HG03565 (cell line): ENCODE measurements at regions not wholly inside any gene's neighbourhood (a gene's known extent, or its start where the extent isn't known, plus 50 kb on each side); places are given as distances from the start of the nearest gene placed in this dataset.

Experiments used
- ATAC-seq: cut with Tn5 transposase; IDR thresholded peaks from one replicate; pipeline ENCODE4 v1.9.1; 2021; ENCODE audit warnings: mild to moderate bottlenecking, moderate library complexity; ENCODE audit not compliant: unreplicated experiment

DNA sequence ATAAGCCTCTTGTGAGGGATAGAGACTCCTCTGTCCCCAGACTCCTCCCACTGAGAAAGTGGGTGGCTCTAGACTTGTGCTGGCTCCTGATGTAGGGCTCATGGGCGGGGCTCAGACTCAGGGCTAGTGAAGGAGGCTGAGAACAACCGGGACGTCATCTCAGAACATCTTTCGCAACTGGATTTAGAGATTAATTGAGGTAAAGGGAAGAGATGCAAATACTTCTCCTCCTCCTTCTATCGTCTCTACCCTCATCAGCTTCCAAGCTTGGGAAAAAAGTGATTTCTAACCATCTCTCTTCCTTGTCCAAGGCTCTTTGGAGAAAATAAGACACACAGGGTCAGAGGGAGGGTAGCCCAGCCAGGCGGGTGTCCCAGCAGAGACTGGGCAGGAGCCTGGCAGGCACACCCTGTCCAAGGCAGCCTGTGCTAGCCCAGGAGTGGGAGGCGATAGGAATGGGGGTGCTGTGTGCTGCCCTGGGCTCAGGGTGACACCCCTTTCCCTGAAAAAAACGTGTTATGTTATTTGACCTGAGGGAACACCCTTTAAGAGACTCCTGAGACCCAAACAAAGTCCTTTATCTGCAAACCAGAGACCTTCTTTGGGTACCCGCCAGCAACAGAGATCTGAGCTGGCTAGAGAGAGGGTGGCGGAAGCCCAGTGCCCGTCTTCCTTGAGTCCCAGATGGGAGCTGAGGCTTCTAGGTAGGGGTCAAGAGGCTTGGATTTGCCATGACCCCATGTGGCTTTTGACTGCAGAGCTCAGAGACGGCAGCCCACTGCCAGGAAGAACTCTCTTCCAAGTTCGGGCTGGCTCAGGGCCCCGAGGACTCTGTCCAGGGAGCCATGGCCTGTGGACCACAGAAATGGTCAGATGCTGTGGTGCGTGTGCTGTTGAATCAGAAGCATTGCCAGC lies 160.9 kb downstream of the ADAMTS15 start:
- no peak for ATAC-seq

DNA sequence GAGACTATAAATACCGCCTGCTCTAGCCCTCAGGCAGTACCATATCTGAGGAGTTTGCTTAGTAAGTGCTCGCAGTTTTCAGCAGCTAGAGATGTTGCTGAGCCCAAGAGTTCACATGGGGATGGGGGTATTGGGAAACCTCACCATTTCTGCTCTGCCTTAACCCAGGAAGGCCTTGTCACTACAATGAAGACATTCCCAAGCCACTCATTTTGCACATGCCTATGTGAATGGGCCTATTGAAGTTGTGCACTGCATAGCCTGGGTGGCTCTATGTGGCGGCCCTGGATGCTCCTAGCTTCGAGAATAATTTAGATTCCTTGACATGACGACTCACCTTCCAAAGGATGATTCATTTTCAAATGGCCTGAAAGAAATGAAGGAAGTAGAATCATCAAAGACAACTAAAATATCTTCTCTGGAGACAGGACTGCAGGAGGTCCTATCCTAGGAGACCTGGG lies 163.4 kb downstream of the ADAMTS15 start:
- no peak for ATAC-seq

DNA sequence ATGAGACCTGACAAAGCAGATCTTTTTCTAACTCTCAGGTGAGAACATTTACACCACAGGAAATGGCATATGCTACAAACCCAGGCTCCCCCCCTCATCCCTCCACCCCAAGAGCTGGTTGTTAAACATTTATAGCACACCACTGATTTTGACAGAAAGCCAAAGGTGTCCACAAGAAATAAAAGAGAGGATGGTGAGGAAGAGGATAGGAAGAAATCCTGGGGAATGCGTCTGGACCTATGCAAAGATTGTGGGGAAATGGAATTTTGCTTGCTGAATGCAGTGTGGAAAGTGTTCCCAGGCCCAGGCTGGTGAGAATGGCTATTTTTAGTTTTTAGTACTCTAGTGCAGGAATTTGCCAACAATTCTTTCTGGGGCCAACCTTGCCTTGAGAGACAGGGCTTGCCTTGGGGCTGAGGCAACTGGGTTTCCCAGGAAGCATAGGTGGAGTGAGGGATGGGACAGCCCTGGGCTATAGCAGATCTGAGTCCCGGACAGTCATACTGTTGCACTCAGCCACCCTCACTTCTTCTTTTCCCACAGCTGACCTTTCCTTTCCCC lies 163.9 kb downstream of the ADAMTS15 start:
- no peak for ATAC-seq

DNA sequence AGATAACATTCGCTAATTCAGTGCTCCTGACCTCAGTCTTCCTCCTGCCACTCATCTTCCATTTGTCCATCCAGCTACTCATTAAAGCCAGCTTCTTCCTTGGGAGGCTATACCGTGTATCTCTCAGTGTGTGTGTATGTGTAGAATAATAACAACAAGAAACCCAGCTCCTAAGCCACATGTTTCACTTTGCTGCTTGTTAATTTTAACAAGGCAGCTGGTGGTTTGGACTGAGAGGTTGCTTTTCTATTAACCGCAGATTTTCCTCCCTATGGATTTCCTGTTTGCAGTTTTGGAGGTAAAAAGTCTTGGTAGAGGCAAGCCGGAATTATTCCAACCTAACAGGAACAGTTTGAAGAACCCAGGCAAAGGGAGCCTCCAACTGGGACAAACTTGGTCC lies 165.0 kb downstream of the ADAMTS15 start:
- no peak for ATAC-seq

DNA sequence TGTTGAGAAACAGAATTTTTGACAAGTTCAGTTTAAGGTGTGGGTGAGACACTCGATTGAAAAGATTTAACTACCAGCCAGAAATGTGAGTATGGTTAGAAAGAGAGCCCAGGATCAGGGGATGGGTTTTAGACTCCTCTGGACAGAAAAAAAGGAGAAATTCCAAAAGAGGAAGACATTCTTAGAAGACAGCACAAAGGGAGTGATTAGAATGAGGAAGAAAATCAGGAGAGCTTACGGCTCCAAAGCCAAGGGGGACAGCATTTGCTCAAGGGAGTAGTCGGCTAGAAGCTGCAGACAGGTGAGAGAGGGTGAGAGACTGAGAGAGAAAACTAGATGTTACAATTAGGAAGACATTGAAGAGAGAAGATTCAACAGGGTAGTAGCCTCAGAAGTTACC lies 166.1 kb downstream of the ADAMTS15 start:
- no peak for ATAC-seq

DNA sequence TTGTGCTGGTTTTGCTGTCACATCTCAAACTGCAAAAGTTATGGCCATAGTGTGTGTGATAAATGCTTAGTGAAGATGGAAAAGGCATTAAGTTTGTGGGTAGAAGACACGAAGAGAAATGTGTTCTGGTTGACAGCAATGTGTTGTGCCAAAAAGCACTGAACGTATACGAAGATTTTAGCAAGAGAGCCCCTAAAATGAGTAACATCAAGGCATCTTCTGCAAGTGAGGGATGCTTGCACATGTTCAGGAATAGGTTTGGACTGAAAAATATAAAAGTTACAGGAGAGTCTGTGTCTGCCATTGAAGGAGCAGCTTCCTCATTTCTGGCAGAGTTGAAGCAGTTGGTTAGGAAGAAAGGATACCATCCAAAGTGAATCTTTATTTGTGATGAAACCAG lies 167.1 kb downstream of the ADAMTS15 start:
- no peak for ATAC-seq

DNA sequence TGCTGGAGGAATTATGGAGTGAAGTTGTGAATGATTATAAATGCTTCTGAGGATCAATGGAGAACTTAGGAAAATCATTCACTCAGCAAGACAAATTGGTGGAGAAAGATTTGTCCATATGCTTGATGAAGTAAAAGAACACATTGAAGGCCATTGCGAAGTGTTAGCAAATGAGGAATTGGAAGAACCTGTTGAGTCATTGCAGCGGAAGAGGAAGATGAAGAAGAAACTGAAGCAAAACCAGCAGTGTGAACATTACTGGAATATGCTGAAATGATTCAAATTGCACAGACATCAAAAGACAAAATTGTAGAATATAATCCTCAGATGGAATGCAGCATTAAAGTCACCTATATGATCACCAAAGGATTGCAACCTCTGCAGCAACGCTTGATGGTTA lies 168.1 kb downstream of the ADAMTS15 start:
- no peak for ATAC-seq

DNA sequence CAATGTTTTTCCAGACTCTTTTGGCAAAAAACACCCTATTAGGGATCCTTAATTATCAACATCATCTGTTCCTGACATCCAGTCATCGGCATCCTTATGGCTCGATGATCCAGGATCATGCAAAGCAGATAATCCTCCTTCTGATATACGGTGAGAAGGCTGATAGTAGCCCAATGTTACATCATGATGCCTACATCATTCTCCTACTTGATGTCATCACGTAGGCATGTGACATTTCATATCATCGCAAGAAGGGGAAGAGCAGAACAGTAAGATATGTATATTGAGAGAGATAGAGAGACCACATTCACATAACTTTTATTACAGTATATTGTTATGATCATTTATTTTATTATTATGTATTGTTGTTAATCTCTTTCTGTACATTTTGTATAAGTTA lies 168.6 kb downstream of the ADAMTS15 start:
- ATAC-seq = no peak

DNA sequence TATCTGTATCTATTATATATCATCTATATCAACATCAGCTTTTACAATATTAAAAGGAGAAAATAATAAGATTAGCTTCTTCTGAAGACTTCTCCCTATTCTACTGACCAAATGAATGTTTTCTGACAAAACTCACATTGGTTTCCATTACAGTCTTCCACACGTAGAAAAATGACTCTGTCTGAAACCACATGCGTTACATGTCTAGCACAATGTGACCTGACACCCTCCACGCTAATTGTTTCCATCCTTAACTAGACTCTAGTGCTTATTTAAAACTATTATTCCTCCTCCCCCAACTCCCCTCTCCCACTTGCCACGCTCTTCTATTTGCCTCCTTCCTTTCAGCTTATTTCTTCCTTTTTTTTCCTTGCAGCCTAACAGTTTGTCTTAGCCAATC lies 172.1 kb downstream of the ADAMTS15 start:
- no peak for ATAC-seq

DNA sequence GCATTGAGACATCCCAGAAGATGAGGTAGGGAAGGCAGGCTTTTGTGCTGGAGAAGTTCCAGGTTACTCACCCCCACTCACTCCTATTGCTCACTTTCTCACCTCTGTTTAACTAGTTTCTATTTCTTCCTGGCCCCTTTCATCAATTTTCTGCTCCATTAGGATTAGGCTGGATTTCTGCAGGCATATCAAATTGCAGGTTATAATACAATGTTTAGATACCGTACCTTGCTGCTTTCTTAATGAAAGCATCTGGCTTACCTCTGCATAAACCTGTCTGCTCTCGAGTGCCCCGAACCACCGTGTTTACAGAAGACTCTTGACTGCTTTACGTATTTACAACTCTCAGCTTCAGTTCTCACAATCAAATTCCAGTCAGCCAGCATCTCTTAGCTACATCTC lies 173.7 kb downstream of the ADAMTS15 start:
- no peak for ATAC-seq

DNA sequence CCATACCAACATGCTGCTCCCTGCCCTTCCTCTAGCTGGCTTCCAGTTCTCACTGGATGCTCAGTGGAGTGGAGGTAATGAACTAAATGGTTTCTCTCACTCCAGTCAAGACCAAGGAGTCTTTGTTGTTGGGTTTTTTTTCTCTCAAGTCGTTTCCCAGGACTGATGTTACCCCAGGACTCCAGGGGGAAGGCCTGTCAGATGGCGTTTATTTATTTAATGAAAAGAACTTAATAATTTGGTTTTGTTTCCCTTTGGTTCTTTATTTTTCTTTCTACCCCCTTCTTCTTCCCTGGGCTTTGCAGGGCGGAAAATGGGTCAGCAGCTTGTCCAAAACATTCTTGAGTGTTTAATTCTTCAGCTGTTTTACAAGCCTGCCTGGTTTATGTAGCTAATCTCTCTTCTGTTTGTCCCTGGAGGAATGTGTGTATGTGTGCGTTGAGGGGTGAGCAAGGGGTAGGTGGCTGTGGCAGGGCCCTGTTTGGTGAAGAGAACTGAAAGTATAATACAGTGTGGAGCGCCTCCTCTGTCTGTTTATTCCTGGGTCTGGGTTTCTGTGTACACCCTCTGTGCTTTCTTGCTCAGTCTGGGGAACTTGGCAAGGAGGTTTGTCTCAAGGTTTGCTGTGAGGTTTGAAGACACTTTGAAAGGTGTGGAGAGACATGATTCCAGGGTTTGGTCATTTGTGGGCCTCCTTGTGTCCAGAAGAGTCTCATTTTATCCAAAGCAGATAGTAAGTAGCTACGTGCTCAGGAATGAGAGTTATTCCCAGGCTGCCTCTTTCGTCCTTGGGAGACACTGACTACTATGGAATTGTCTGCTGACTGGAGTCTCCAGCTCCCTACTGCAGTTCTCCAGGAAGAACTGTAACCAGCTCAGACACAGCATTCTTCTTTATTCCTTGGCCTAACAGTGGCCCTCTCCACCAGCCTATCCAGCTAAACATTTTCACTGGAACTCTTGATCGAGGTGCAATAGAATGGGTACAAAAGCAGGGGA lies 175.5 kb downstream of the ADAMTS15 start:
- ATAC-seq = no peak

DNA sequence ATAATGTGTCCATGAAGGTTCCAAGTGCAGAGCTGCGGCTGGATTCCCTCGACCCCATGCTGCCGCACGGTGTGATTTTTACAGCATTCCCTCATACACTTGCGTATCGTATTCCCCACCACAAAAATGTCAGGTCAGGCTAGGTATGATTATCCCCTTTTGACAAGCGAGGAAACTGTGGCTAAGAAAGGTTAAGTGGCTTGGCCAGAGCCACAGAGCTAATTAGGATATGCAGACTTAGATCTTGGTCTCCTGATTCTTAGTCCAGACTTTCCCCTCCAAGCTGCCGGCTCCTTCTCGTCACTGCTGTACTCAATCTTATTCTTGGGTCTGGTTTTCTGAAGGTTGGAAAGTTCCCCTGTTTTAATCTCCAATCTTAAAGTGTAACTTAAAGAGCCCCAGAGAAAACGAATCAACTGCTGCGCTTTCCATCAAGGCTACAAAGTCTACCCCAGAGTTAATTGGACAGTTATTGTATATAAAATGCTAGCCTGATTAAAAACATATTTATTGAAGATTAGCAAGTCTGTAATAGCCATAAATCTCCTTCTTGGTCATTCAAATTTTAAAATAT lies 176.6 kb downstream of the ADAMTS15 start:
- ATAC-seq = no peak

DNA sequence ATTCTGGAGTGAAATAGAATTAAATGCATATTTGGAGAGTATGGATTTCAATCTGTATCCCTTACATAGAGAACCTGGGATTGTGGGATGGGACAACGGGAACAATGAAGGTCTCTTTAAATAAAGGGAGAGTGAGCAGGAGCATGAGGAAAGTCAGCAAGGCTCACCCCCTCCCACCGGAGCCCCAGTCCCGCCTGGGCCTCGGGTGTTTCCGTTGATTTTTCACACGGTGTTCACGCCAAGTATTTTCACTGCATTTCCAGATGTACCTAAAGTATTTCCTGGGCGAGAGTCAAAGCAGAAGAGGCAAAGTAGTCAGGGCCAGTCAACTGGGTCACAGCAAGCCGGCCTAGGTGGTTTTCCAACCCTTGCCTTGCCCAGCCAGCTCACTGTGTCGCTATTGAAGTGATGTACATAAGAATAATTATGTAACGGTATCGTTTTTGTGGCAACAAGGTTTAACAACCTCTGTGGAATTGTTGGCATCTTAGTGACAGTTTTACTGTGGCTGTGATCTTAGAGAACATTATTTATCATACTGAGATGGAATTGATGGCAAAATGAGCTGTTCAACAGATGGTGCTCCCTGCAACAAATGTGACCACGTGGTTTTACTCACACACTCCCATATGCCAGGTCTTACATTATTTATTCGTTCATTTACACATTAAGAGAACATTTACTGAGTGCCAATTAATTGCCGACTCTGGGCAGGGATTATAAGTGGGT lies 177.3 kb downstream of the ADAMTS15 start:
- ATAC-seq = no peak

DNA sequence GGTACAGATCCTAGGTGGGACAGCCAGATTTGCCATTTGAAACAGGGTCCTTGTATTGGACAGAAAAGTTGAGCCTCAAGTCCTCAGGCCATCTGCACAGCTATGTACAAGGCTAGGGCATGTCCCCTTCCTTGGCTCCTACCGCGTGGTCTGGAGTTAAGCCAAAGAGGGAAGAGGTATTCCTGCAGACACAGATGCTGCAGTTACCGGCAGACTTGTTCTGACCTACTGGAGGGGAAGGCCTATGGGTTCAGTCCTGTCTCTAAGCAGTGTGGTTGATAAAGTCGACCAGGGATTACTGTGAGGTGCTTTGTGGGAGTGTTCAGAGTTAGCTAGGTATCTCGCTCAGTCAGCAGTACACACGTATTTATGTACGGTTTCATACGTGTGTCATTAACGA lies 180.6 kb downstream of the ADAMTS15 start:
- no peak for ATAC-seq

DNA sequence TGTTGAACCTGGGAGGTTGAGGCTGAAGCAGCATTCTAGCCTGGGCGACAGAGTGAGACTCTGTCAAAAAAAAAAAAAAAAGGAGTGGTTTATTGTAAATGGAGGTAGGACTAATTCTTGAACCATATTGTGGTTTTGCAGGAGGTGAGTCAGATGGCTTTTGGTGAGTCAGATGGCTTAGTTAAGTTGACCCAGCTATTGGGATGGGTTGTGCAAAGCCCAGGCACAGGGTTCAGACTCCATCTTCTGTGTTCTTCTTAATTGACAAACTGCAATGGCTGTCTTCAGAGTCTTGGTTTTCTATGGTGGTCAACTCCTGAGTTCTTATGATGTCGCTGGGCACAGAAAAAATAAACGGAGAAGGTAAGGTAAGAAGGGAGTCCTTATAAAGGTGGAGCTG lies 182.7 kb downstream of the ADAMTS15 start:
- no peak for ATAC-seq

DNA sequence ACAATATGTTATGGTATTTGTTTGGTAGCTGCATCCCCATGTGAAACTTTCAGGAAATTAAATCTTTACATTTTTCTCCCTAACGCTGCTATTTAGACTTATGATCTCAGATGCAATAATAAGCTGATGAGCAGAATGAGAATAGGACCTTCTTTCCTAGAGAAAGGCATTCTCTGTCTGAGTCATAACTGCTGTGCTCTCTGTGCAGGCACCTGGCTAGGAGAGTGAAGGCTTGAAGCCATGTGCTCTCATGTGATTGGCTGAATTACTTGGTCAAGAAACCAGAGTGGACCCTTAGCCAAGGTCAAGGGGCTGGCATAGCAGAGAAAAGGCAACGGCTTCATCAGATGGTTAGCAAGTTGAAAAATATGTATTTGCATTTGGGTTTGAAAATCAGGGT lies 185.0 kb downstream of the ADAMTS15 start:
- ATAC-seq = no peak

DNA sequence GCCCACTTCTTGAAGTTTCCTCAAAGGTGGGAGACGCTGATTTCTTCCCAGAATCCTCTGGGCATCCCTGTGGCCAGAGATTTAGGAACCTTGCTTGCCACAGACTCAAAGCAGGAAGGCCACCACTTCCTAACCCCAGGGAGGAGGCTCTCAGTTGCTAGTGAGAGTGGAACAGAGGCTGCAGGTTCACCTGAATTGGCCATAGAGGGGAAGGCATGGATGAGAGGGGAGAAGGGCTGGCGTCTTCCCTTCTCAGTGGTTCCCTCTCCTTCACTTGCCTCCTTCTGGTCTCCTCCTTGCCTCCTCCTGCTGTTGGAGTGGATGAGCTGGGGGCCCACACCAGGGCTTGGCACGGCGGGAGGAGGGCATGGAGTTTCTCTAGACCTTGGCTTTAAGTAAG lies 185.7 kb downstream of the ADAMTS15 start:
- ATAC-seq = no peak

DNA sequence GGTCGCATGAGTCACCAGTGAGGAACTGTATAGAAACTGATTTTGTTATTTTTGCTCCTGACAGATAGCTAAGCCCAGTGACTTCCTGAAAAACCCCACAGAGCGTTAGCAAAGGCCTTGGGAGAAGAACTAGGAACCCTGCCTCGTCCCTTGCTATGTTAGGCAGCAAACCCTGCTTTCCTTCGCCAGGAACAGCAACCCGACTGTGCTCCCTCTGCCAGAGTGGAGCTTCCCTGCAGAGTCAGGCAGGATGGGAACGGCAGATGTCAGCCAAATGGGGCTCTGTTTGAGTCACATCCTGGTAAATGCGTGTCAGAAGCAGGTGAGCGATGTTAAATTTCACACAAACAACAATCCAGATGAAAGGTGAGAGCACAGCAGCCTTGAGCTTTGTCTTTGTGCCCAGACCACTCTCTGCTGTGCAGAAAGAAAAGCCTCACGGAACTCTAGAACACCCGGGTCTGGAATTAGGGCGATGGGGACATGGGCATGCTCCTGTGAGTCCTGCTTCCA lies 186.6 kb downstream of the ADAMTS15 start:
- no peak for ATAC-seq

DNA sequence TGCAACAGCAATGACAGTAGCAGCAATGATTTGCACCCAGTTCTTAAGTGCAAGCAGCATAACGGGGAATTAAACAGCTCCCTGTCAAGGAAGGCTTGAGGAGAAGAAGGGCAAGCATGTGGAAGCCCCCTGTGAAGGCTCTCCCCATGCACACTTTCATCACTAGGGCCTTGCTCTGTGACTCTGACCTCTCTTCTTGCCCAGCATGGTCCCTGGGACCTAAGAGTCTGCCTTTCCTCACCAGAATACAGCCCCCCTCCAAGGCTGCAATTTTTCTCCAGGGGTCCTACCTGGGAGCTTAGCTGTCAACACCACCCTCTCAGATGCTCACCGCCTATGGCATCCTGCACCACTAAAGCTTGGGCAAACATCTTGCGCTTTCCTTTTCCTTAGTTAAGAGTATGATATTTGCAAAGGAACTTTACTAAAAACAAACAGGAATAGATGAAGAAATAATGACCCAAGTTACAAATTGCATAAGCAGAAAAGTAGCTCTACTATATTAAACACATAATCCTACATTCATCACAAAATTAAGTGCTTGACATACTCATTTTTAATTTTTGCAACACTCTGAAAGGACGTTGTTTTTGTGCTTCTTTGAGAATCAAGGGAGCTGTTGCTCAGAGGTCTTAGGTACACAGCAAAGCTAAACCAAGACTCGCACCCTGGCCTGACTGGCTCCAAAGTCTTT lies 187.6 kb downstream of the ADAMTS15 start:
- ATAC-seq = no peak
